Lower leg skin (tissue), 3 donors: ENCODE measurements at regions not wholly inside any gene's neighbourhood (a gene's known extent, or its start where the extent isn't known, plus 50 kb on each side); places are given as distances from the start of the nearest gene placed in this dataset.
"Not testable (repeated sequence)": the region's sequence is repeated elsewhere in the genome, so short reads cannot be mapped to it uniquely, and the experiment has no call there.

Source experiments
- POLR2A ChIP-seq, 2 donors: fragments of 450-650 bp; IDR thresholded peaks; one replicate each; pipeline ENCODE4 v1.6.1; 2016 to 2017; ENCODE audit warnings: antibody characterized with exemption in 2 of 2, mild to moderate bottlenecking in 1 of 2, moderate library complexity in 1 of 2
- TF ChIP-seq, protein P1 (sequence below), 3 donors: fragments of 450-650 bp; IDR thresholded peaks; one replicate each; pipeline ENCODE4 v1.5.1; 2016; ENCODE audit warnings: antibody characterized with exemption in 3 of 3, mild to moderate bottlenecking in 3 of 3, moderate library complexity in 2 of 3

DNA sequence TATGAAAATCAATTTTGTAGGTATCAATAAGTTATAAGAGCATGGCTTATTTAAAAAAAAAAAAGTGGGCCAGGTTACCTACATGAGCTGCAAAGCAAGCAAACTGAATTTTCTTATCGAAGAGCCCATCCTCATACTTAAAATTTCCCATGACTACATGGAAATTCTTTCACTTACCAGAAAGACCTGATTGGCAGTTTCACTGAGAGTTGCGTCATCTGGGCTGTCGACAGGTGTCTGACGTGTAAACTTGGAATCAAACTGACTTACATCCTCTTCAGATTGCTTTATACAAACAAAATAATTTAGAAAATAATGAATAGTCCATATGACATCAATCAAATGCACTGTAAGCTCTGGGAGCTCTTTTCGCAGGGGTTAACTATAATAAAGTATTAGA is 149.1 kb upstream of the EFCAB3 start:
- TF ChIP-seq, protein P1, sequence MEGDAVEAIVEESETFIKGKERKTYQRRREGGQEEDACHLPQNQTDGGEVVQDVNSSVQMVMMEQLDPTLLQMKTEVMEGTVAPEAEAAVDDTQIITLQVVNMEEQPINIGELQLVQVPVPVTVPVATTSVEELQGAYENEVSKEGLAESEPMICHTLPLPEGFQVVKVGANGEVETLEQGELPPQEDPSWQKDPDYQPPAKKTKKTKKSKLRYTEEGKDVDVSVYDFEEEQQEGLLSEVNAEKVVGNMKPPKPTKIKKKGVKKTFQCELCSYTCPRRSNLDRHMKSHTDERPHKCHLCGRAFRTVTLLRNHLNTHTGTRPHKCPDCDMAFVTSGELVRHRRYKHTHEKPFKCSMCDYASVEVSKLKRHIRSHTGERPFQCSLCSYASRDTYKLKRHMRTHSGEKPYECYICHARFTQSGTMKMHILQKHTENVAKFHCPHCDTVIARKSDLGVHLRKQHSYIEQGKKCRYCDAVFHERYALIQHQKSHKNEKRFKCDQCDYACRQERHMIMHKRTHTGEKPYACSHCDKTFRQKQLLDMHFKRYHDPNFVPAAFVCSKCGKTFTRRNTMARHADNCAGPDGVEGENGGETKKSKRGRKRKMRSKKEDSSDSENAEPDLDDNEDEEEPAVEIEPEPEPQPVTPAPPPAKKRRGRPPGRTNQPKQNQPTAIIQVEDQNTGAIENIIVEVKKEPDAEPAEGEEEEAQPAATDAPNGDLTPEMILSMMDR (IDR thresholded peaks at IDR 0.05) = not testable (repeated sequence)
- TF ChIP-seq POLR2A (IDR thresholded peaks at IDR 0.05) = not testable (repeated sequence)
